NCI-H2107 (cell line): ENCODE measurements at regions not wholly inside any gene's neighbourhood (a gene's known extent, or its start where the extent isn't known, plus 50 kb on each side); places are given as distances from the start of the nearest gene placed in this dataset.
"Not testable (repeated sequence)": the region's sequence is repeated elsewhere in the genome, so short reads cannot be mapped to it uniquely, and the experiment has no call there.

ENCODE experiments used
- DNase-seq: peaks from one replicate; lab custom pipeline; 2025; lab: John Stamatoyannopoulos, UW

DNA sequence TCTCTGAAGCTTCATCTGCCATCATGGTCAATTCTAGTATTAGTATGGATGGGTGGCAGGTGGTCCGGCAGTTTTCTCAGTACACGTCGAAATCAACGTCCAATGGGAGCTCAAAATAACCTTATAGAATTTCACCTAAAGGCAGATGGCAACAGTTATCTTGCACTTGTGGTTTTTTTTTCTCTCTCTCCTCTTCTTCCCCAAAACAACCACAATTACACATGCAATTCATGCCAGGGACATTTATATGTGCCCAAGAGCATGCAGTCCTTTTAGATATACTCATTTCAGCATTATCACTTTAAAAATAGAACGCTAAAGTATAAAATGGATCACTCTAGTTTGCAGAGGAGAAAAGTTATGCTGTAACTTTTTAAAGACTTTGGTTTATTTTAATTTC, 1428.9 kb upstream of the WWC1 start:
- no peak for DNase-seq

DNA sequence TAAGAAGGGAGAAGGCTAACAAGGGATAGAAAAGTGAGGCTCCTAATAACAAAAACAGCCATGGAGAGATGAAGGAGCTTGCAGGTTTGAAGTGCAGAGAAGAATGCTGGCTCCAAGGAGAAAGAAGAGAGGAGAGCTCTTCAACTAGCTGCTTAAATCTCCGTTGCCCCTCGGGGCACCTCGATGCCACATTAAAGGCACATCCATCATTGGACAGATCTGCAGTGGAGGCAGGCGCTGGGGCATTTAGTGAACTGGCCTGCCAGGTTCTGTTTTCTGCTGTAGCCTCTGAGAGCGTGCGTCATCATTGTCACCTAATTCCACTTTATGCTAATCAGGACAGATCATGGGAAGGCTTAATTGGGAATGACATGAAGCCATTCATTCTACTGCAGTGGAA, 1426.2 kb upstream of the WWC1 start:
- no peak for DNase-seq

DNA sequence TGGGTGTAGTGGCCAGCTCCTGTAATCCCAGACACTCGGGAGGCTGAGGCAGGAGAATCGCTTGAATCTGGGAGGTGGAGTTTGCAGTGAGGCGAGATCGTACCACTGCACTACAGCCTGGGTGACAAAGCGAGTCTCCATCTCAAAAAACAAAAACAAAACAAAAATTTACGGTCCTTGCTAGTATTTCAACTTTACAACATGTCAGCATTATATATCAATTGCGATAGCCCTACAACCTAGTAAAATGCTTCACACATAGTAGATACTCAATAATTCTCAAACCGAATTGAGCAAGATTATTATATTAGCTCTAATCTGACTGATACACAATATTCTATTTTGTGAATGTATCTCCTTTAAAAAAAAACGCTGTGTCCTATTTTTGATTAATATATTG, 1411.0 kb upstream of the WWC1 start:
- no peak for DNase-seq

DNA sequence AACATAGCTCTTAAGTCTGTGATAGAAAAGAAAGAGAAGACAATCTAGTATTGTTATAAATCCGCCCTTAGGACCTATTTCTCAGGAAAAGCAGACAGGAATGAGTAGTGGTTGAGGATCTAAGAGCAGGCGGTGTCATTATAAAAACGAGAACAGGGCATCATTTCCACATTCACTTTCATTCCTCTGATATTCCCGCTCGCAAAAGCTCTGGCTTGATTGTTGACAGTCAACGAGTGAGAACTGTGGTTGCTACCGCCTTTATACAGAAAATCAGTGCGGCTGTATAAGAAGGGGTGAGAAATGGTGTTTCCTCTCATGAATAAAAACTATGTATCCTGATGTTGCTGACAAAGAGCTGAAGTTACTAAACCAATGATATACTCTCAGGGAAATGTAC, 1409.6 kb upstream of the WWC1 start:
- DNase-seq, result no peak

DNA sequence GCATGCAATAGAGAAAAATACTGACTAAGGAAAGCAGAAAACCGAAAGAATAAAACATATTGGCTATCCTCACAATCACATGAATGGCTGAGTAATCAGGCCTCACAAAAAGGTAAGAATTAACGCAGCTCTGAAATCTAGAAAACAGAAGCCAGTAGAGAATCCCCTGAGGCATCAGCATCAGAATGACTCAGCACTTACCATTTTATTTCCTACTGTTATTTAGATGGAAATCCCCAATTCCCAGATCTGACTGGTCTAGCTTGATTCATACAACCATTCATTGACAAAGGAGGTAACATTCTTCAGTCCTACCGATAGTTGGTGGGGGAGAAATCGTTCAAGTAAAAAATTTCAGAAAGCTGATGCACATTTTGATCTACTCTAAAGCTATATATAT, 1408.4 kb upstream of the WWC1 start:
- no peak for DNase-seq

DNA sequence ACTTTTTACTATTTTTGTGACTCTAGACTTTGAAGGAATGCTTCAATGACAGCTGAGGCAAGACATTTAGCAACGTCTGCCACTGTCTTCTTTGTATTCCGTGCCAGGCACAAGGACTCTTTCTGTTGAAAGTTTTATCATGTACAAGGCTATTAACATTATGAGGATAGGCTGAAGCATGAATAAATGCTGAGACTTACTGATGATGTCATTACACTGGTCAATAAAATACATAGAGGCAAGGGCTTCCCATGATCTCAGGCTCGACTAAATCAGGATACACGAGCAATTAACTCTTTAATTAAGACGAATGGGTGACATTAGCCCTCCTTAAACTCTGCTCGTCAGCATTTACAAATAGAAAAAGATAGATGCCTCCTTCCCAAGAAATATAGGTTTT, 1393.3 kb upstream of the WWC1 start:
- DNase-seq, result no peak

DNA sequence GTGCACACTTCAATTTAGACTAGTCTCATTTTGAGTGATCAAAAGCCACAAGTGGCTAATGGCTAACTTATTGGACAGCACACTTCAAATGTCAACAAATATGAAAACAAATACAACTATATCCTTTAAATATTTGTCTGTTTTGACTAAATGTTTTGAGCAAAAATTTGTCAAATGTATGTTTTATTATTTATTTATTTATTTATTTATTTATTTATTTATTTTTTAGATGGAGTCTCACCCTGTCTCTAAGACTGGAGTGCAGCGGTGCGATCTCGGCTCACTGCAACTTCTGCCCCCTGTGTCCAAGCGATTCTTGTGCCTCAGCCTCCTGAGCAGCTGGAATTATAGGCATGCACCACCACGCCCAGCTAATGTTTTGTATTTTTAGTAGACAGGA, 1392.1 kb upstream of the WWC1 start:
- no peak for DNase-seq

DNA sequence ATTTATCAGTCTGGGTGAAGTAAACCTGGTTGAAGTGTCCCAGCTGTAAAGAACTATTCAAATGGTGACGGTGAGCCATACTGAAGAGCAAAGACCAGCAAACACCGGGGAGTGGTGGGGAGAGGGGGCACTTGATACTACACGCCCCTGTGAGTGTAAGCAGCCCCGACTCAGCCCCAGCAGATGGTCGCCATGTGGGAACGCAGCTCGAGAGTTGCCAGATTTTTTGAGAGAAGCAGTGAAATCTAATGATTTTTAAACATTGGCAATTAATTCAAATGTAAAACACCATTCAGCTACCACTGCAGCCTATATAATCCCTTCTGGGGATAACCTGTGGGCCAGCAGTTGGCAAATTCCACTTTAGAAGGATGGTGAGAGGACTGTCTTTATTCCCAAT, 1386.9 kb upstream of the WWC1 start:
- no peak for DNase-seq

DNA sequence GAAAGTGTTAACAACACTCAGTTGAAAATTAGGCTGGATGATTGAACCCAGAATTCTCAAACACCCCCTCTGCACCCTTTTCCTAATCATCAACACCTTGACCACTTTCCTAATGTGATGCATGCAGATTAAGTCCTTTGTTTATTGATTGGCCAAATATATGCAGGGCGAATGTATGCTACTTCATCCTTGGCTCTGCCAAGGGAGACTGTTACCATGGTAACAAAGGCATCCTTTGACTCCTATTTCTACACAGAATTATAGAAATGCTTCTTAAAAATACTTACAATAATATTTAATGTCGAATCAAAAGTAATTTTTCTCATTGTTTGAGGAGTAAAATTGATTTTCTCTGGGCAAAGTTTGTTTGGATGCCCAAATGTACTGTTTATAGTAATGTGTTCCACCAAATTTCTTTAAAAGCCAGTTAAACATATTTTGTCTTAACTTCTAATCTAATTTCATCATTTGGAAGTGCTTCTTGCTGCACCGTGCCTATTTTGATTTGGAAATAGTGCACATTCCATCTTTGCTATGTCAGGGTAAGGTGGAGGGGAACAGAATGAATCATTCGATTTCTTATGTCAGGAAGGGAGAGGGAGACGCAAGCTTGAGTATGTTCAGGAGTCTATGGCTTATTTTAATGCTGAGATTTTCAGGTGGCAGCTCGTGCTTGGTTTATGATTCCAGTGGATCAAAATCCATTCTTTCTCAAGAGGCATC, 1384.3 kb upstream of the WWC1 start:
- DNase-seq, result no peak

DNA sequence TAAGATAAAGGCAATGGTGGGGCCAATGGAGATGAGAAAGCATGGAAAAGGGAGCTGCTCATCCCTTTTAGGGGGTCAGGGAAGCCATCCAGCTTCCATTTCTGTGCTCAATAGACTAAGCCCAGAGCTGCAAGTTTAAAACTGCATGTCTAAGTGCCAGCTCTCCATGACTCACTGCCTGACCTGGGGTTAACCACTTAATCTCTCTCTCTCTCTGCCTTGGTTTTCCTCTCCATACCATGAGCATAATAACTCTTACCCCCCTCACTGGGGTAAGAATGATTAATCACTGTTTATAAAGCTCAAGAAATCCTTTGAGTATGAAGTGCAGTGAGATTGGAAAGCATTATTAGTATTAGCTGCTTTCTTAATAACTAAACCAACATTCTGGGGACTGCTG, 1382.4 kb upstream of the WWC1 start:
- DNase-seq, result no peak

DNA sequence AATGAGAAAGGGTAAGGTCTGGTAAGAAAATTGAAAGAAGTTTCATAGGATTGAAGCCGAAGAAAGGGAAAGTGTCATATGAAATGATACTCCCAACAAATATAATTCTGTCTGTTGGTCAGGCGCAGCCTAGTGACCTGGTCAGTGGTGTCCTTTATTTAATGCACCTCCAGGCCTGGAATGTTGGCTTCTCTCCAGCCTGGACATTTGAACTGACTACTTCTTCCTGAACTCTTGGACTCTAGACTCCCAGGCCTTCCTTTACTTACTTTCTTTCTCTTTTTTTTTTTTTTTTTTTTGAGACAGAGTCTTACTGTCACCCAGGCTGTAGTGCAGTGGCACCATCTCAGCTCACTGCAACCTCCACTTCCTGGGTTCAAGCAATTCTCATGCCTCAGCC, 1381.5 kb upstream of the WWC1 start:
- no peak for DNase-seq

DNA sequence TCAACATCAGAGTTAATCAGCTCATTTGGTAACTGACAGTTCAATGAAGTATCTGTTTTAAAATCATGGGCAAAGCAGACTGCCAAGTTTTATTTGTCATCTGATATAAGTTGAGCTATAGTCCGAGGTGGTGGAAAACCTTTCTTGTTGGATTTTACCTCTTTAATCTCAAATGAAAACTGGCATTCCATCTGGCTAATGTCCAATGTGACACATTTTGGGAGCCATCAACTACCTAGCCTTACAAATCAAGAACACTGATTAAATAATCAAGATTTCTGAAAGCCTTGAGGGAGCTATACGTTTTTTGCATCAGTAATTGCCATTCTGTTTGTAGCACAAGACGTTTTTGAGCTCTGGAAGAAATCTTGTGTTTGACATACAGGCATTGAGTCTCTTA, 1380.5 kb upstream of the WWC1 start:
- no peak for DNase-seq

DNA sequence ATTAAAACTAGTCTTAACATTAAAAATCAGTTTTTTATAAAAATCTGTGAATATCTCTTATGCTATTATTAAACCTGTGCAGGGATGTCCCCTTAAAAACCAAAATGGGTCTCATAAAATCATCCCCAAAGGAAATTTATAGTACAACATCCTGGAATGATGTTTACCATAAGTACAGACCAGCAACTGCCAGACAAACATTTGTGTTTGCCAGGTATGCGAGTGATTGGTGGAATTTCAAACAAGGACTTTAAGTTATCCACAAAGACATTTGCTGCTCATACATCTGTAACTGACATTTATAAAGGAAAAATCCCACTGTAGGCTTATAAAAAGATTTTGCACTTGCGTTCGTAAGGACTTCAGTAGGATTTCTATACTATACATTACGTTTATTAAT, 1375.4 kb upstream of the WWC1 start:
- no peak for DNase-seq

DNA sequence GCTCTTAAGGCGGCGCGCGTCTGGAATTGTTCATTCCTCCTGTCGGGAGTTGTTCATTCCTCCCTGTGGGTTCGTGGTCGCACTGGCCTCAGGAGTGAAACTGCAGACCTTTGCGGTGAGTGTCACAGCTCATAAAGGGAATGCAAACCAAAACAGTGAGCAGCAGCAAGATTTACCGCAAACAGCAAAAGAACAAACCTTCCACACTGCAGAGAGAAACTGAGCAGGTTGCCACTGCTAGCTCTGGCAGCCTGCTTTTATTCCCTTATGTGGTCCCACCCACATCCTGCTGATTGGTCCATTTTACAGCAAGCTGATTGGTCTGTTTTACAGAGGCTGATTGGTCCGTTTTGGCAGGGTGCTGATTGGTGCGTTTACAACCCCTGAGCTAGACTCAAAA, 1365.3 kb upstream of the WWC1 start:
- DNase-seq, result no peak

DNA sequence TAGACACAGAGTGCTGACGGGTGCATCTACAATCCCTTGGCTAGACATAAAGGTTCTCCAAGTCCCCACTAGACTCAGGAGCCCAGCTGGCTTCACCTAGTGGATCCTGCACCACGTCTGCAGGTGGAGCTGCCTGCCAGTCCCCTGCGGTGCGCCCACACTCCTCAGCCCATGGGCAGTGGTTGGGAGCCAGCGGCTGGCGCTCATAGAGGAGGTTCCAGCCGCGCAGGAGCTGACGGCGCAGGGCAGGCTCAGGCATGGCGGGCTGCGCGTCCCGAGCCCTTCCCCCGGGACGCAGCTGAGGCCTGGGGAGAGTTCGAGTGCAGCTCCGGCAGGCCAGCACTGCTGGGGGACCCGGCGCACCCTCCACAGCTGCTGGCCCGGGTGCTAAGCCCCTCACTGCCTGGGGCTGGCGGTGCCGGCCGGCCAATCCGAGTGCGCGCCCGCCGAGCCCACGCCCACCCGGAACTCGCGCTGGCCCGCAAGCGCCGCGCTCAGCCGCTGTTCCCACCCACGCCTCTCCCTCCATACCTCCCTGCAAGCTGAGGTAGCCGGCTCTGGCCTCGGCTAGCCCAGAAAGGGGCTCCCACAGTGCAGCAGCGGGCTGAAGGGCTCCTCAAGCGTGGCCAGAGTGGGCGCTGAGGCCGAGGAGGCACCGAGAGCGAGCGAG, 1364.5 kb upstream of the WWC1 start:
- not testable (repeated sequence) for DNase-seq

DNA sequence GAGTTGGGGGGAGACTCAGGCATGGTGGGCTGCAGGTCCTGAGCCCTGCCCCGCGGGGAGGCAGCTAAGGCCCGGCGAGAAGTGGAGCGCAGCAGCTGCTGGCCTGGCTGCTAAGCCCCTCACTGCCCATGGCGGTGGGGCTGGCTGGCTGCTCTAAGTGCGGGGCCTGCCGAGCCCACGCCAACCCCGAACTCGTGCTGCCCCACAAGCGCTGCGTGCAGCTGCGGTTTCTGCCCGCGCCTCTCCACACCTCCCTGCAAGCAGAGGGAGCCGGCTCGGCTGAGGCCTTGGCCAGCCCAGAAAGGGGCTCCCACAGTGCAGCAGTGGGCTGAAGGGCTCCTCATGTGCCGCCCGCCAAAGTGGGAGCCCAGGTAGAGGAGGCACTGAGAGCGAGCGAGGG, 1355.1 kb upstream of the WWC1 start:
- no peak for DNase-seq

DNA sequence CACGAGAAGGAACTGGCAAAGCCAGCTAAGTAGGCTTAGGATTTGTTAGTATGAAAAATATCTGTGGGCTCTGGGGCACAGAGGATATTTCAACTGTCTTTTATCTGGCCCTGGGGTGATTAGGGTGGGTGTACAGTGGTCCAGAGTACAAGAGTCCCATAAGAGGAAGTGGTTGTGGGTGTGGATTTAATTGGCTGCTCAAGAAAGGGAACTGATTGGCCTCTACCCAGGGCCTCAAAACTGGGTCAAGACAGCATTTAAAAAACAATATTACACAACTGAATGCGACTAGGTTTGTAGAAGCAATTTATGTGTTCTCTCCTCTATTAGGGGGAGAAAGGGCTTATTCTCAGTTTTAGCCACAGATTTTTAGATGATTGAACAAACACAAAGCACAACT, 1353.4 kb upstream of the WWC1 start:
- no peak for DNase-seq

DNA sequence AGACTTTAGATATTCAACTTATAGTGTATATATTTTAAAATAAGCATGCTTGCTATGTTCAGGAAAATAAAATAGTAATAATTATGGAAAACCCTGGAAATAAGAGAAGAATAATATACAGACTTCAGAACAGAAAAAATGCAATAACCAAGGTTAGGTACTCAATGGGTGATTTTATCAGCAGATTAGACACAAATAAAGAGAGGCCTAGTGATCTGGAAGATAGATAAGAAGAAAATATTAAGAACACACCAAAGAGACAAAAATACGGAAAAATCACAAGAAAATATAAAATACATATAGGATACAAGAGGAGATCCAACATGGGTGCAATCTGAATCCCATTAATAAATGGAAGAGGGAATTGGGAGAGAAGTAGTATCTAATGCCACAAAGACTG, 1348.5 kb upstream of the WWC1 start:
- no peak for DNase-seq

DNA sequence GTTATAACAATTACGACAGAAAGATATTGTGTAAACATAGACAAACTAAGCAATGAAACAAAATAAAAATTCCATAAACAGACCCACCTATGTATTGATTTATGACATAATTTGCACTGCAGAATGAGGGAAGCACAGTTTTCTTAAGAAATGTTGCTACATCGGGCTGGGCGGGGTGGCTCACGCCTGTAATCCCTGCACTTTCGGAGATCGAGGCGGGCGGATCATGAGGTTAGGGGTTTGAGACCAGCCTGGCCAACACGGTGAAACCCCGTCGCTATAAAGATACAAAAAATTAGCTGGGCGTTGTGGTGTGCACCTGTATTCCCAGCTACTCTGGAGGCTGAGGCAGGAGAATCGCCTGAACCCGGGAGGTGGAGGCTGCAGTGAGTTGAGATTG, 1344.4 kb upstream of the WWC1 start:
- DNase-seq, result no peak

DNA sequence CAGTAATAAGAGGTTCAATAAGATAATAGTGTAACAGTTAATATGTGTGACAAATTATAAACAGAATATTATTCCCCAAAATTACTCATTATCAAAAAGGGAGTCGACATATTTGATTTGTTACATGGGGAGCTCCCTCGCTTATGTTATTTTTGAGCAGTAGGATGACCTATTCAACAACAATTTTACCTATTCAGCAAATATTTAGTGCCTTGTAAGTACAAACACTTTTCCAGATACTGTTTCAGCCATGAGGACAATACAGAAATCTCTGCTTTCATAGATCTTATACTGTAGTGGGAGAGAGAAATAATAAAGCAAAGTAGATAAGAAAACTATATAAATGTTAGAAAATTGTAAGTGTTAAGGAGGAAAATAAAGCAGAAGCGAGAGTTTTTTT, 1342.8 kb upstream of the WWC1 start:
- DNase-seq, result no peak

DNA sequence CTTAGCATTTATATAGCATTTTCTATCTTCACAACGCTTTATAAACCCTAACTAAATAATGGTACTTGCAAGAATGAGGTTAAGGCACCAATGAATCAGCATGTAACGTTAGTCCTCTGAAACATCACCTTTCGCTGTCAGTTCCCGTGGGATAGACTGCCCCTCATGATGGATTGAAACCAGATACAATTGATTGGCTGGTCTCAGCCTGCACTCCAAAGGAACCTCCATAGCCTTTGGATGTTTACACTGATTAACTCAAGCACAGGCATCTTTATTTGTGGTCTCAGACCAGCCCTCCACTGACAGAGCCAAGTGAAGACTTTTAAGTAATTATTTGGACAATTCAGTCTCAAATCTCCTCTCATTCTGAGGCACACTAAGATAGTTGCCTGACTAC, 1339.4 kb upstream of the WWC1 start:
- no peak for DNase-seq

DNA sequence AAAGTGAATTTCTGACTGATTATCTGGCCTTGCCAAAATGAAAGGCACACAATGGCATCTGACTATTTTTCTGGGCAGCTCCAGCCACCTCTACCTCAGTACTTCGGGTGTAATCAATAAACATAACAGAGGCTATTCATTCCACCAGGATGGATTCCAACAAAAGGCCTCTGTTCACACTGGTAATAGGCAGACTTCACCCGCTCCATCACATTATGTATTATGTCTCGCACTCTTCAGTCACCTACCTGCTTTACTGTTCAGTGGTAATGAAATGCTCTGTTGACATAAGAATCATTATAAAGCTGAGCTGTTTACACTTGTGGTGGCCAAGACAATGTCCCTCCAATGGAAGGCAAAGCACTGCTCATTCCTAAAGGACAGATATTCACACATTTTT, 1333.7 kb upstream of the WWC1 start:
- no peak for DNase-seq

DNA sequence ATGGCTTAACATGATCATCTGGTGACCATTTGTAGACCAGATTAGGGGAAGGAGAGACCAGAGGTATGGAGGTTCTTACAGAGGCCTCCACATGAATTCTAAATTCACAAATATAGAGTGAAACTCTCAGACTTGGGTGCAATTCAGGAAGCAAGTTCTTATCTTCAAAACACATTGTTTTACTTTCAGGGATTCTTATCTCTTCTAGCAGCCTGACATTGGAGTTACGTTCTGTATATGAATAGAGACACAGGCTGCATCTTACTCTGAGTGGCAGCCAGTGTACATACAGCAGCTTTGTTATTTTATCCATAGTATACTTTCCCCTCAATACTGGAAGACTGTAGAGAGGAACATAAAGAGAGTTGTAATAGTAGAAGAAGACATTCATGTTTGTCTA, 1331.7 kb upstream of the WWC1 start:
- DNase-seq, result no peak

DNA sequence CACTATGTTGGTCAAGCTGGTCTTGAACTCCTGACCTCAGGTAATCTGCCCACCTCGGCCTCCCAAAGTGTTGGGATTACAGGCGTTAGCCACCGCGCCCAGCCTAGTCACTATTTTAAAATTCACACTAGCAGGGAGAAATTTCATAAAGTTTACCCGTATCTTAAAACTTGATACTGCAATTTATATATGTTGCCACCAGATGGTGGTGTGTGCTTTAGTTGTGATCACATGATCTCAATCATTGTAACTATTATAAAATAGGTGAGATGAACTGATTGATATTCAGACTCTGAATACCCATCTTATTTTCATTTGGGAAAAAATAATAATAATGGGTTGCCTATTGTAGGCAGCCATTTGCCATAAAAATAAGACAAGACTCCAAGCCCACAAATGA, 1330.4 kb upstream of the WWC1 start:
- DNase-seq, result no peak
